Activated effector memory CD4-positive, alpha-beta T cell treated with Interleukin-2 at 50 U/mL for 16 hours (primary cell): ENCODE measurements at regions not wholly inside any gene's neighbourhood (a gene's known extent, or its start where the extent isn't known, plus 50 kb on each side); places are given as distances from the start of the nearest gene placed in this dataset.
"Not testable (repeated sequence)": the region's sequence is repeated elsewhere in the genome, so short reads cannot be mapped to it uniquely, and the experiment has no call there.

Experiments used
- DNase-seq: peaks from one replicate; pipeline ENCODE4 v3.0.0-alpha.2; 2020

DNA sequence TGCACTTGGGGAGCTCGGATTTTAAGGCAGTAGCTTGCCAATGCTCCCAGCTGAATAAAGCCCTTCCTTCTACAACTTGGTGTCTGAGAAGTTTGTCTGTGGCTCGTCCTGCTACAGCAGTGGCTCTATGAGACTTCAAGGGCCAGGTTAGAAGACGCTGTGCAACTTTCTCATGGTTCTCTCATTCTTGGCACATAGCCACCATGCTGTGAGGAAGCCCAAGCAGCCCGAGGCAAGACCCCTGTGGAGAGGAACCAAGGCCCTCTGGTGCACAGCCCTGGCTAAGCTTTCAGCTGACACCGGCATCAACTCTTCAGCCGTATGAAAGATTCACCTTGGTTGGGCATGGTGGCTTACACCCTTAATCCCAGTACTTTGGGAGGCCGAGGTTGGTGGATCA, 116.9 kb upstream of the EEF2KMT start:
- no peak for DNase-seq

DNA sequence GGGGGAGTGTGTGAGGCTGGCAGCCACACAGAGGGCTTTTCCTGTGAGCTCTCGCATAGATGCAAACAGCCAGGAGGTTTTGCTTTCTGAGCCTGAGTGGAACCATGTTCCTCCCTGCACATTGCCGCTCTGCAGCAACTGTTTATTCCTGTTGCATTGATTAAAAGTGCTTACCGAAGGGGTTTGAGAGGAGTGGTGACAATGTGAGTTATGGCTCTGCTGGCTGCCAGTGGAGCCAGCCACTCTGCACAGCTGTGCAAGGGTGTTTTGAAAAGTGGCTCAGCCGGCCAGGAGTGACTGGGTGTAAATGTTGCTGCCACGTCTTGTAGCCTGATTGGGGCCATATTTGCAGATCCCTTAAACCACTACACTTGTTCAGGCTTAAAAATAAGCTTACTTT, 114.9 kb upstream of the EEF2KMT start:
- not testable (repeated sequence) for DNase-seq

- DNase-seq, result not testable (repeated sequence)
Observed at GRCh38 chr16:5207862-5208498, 110.4 kb upstream of the EEF2KMT start.

GRCh38 chr16:5207001-5207523, 109.5 kb upstream of the EEF2KMT start:
- DNase-seq, result no peak

DNA sequence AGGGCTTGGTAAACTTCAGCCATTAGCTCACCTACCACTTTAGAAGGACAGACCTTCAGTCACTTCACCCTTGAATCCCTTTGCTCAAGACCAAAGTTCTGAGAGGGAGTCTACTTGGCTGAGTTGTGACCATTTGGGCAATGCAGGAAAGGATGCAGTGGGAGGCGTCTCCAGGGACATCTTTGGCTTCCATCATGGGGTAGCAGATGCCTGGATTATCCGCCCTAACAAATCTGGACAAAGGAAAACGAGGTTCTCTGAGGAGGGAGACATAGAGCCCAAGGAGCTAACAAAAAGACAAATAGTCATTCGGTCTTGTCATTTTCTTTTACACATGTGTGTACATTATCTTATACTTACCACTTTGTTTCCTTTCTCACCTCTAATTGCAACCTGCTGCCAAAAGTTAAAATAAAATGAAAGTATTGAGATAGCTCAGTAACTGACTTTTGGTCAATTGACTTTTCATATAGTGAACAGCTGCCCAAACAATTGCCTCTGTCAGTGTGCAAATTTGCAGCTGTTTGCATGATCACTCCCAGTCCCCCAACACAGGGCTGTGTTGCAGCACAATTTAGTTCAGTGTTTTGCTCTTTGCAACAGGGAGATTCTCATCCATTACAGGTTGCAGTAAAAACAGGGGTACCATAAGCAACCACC, 108.9 kb upstream of the EEF2KMT start:
- DNase-seq, result no peak

DNA sequence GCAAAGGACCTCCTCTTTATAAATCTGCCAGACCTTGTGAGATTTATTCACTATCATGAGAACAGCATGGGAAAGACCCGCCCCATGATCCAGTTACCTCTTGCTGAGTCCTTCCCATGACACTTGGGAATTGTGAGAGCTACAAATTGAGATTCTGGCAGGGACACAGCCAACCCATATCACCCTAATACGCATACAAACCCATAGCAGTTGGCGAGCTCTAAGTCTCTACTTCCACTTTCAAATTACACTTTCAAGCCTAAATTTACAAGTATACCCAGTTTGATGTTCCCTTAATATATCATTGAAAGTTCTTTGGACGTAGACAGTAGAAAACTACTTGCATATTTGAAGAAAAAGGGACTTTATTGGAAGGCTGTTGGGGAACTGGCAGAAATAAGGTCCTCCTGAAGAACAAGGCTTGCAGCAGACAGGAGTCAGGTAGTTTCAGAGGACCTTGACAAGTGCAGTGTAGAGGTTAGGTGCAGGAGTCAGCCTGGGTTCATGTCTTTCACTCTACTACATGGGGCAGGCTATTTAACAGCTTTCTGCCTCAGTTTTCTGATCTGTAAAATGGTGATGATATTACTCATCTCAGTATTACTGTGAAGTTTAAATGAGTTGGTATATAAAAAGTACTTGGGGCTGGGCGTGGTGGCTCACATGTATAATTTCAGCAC, 107.9 kb upstream of the EEF2KMT start:
- no peak for DNase-seq

GRCh38 chr16:5203675-5204074, 106.1 kb upstream of the EEF2KMT start:
- DNase-seq, result not testable (repeated sequence)

DNA sequence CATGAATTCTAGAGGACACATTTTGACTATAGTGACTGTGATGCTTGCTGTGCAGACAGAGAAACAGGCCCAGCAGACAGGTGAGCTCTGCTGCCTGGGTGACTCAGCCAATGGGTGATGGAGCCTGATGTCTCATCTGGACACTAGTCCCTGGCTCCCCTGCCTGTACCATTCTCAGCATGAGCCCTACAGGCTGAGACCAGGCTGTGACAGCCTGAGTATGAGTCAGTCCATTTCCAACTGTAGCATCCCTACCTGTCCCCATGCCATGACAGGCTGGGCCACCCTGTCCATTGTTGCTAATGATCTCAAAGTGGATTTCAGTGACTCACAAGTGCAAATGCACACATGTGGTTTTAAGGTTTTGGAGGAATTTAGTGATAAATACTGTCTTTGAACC, 102.5 kb upstream of the EEF2KMT start:
- no peak for DNase-seq

GRCh38 chr16:5196204-5196603, 98.6 kb upstream of the EEF2KMT start:
- no peak for DNase-seq

GRCh38 chr16:5193861-5194260, 96.3 kb upstream of the EEF2KMT start:
- no peak for DNase-seq

DNA sequence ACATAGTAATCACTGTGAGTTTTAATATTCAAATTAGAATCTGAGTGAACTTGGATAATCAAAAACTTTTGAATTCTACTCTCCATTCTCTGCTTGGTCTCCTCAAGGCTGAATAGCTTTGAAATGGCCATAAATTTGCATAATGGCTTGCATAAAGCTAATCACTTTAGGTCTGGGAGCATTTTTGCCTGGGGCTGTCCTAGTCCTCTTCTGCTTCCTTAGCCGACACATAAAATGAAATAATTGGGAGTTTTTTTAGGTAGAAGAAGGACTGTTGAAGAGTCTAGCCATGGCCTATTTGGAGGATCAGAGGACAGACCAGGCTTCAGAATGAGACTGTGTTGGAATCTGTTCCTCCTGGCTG, 91.4 kb upstream of the EEF2KMT start:
- DNase-seq, result no peak

- no peak for DNase-seq
Observed at GRCh38 chr16:5188318-5188988, 90.9 kb upstream of the EEF2KMT start.

- DNase-seq, result no peak
Observed at GRCh38 chr16:5187402-5187952, 89.9 kb upstream of the EEF2KMT start.

GRCh38 chr16:5186381-5186903, 88.8 kb upstream of the EEF2KMT start:
- no peak for DNase-seq

- DNase-seq, result no peak
Observed at GRCh38 chr16:5176505-5176904, 78.9 kb upstream of the EEF2KMT start.

DNA sequence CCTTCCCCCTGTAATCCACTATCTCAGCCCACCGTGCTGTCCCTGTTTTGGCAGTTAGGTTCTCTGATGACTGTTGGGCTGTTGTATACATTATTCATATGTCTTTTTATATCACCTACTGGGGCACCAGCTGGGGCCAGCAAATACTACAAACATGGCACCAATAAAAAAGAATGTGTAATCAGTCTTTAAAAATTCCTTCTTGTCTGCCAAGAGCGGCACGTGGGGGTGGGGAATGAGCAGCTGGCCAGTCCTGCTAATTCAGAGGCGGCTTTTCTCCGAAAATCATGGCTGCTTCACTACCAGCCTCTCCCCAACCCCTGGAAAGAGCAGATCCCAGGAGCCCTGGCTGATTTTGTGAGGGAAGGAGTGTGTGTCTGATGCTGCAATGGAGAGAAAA, 77.7 kb upstream of the EEF2KMT start:
- DNase-seq, result no peak

- no peak for DNase-seq
Observed at GRCh38 chr16:5166486-5166885, 68.9 kb upstream of the EEF2KMT start.

DNA sequence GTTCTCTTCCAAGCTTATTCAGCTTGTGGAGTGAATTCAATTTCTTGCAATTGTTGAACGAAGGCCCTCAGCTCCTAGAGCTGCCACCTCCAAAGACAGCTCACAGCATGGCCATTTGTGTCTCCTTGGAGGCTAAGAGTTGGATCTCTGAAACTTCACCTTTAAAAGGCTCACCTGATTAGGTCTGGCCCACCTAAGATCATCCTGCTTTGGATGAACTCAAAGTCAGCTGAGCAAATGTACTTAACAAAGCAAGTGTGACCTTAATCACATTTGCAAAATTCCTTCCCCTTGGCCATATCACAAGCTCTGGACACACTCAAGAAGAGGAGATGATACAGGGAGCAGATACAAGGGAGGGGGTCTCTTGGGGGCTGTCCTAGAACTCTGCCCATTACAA, 67.8 kb upstream of the EEF2KMT start:
- DNase-seq, result not testable (repeated sequence)

GRCh38 chr16:5162801-5163200, 65.2 kb upstream of the EEF2KMT start:
- DNase-seq, result not testable (repeated sequence)

DNA sequence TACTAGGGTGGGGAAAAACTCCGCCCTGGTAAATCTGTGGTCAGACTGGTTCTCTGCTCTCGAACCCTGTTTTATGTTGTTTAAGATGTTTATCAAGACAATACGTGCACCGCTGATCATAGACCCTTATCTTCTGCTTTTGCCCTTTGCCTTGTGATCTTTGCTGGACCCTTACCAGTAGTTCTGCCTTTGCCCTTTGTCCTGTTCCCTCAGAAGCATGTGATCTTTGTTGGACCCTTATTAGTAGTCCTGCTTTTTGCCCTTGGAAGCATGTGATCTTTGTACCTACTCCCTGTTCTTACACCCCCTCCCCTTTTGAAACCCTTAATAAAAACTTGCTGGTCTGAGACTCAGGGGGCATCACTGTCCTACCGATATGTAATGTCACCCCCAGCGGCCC, 64.3 kb upstream of the EEF2KMT start:
- not testable (repeated sequence) for DNase-seq

DNA sequence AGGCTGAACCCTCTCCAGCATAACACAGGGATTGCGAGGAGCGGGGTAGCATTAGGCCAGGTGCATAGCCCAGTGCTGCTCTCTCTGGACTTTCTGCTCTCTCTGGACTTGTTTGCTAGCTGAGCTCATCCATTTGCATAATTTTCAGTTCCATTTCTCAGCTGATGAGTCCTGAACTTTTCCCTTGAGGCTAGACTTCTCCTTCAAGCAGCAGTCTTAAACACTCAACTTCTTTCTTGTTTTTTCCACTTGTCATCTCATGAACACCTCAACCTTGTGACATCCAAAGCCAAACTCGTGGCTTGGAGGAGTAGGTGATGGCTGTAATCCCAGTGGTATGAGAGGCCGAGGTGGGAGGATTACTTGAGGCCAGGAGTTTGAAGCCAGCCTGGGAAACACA, 62.4 kb upstream of the EEF2KMT start:
- not testable (repeated sequence) for DNase-seq

DNA sequence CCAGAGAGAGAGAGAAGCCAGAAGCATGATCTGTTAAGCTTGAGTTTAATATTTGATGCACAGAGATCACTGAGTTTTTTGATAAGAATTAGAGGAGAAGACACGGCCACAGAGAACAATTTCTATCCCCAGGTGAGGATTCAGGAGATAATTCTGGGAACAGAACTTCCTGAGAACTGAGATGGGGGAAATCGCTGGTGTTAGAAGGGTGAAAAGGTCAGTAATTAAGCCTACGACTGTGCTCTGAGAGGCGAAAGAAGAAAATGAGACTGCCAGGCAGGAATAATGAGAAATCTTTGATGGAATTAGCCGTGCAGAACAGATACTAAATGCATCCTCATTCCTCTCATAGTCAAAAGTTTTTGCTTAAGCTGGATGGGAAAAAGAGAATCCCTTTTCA, 61.9 kb upstream of the EEF2KMT start:
- not testable (repeated sequence) for DNase-seq

DNA sequence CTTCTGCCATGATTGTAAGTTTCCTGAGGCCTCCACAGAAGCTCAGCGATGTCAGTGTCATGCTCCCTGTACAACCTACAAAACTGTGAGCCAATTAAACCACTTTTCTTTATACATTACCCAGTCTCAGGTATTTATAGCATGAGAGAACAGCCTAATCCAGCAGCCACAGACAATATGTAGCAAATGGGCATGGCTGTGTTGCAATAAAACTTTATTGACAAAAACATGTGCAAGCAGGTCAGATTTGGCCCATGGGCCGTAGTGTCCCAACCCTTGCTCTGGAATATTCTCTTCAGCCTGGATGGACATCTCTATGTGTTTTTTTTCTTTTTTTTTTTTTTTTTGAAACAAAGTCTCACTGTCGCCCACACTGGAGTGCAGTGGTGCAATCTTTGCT, 60.9 kb upstream of the EEF2KMT start:
- no peak for DNase-seq
